ENCODE measurements at regions not wholly inside any gene's neighbourhood (a gene's known extent, or its start where the extent isn't known, plus 50 kb on each side); places are given as distances from the start of the nearest gene placed in this dataset.

DNA sequence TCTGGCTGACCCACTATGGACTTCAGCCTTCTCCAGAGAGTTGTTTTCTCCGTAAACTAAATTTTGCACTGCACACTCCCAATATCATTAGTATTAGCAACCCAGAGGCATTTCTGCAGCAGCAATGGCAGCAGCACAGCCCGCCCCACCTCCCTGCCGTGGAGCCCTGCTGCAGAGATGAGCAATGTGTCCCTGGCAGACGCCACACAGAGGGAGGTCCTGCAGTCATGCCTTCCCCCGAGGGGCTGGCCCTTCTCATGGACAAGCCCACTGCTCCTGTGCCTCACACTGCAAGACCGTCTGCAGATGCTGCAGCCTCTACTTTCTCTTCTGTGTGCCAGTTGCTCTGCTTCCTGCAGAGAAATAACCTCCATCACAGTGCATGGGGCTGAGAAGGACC lies 393.4 kb upstream of the MKI67 start:
- no peak for ATAC-seq
- H3K27ac Mint-ChIP-seq, result no peak overlapping the region
- no peaks in the 10 kb centered on the region for H3K9me3 Mint-ChIP-seq
- H3K36me3 Mint-ChIP-seq, result no peaks in the 10 kb centered on the region
- DNase-seq (ENCODE audit: low spot score in 2 of 2), result no peak

- H3K36me3 Mint-ChIP-seq, result no peaks in the 10 kb centered on the region
- no peaks in the 10 kb centered on the region for H3K9me3 Mint-ChIP-seq
- no peak overlapping the region for H3K27ac Mint-ChIP-seq
- ATAC-seq (no peak), DNase-seq (ENCODE audit: low spot score in 2 of 2) (no peak)
These were observed 394.1 kb upstream of the MKI67 start for GRCh38 chr10:128520211-128520815.

DNA sequence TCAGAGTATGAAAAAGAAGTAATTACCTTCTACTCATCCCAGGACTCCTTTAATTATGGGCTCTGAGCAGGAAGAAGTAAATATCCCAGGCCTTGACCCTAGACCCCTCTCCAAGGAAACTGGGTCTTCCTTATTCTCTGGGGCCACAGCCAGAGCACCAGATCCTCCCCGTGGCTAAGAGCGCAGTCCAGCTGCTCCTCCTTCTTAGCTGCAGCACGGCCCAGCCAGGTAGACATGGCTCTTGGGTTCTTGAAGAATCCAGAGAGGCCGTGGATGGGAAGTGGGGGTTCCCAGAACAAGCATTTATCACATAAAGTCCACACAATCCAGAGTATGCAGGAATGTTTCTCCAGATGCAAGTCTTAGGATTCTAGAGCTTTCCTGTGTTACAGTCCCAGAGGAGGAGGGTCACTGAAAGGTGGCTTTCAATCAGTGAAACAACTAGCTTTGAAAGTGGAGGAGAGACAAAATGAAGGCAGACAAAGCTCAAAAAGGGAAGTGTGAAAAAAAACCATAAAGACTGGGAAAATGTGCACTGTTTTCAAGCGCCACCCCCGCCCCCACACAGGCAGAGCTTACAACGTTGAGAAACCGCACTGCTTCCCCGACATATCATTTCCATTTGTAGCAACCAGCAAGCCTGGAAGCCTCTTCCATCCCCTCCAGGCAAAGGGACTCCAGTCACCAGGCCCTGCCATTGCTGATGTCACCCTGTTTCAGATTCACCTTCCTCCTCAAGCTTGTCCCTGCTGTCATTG lies 396.5 kb upstream of the MKI67 start:
- no peak overlapping the region for H3K27ac Mint-ChIP-seq
- H3K9me3 Mint-ChIP-seq, result no peaks in the 10 kb centered on the region
- no peak for DNase-seq (ENCODE audit: low spot score in 2 of 2)
- no peak for ATAC-seq
- H3K36me3 Mint-ChIP-seq, result no peaks in the 10 kb centered on the region

- no peaks in the 10 kb centered on the region for H3K9me3 Mint-ChIP-seq
- DNase-seq (ENCODE audit: low spot score in 2 of 2) (no peak), ATAC-seq (no peak)
- H3K27ac Mint-ChIP-seq, result no peak overlapping the region
- no peaks in the 10 kb centered on the region for H3K36me3 Mint-ChIP-seq
These were observed 399.2 kb upstream of the MKI67 start for GRCh38 chr10:128525444-128525843.

GRCh38 chr10:128525936-128526335 lies 399.7 kb upstream of the MKI67 start:
- H3K36me3 Mint-ChIP-seq, result no peaks in the 10 kb centered on the region
- ATAC-seq, result no peak
- no peak overlapping the region for H3K27ac Mint-ChIP-seq
- no peaks in the 10 kb centered on the region for H3K9me3 Mint-ChIP-seq
- DNase-seq (ENCODE audit: low spot score in 2 of 2), result no peak

GRCh38 chr10:128526791-128527375 lies 400.7 kb upstream of the MKI67 start:
- no peak overlapping the region for H3K27ac Mint-ChIP-seq
- DNase-seq (ENCODE audit: low spot score in 2 of 2), result no peak
- no peak for ATAC-seq
- no peaks in the 10 kb centered on the region for H3K9me3 Mint-ChIP-seq
- no peaks in the 10 kb centered on the region for H3K36me3 Mint-ChIP-seq

DNA sequence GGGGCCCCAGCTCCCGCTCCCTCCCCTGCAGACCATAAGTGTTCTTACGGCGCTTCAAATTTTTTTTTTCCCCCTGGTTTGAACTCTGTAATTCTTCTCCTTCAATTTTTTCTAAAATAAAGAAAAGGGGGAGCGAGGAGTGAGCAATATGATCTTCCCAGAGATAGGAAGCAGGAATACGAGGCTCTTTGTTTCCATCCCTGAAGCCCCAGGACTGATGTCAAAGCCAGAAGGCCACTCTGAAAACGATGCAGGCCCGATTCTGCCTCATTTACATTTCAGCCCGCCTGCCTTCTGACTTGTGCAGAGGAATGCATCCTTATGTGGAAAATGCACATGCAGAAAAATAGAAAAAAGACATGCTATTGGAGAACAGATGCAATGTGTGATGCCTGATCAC lies 401.5 kb upstream of the MKI67 start:
- no peak for ATAC-seq
- no peaks in the 10 kb centered on the region for H3K9me3 Mint-ChIP-seq
- no peaks in the 10 kb centered on the region for H3K36me3 Mint-ChIP-seq
- H3K27ac Mint-ChIP-seq, result no peak overlapping the region
- DNase-seq (ENCODE audit: low spot score in 2 of 2), result no peak

- no peak overlapping the region for H3K27ac Mint-ChIP-seq
These were observed 401.9 kb upstream of the MKI67 start for GRCh38 chr10:128528167-128528566.

GRCh38 chr10:128528781-128529180 lies 402.6 kb upstream of the MKI67 start:
- no peak overlapping the region for H3K27ac Mint-ChIP-seq
- H3K9me3 Mint-ChIP-seq, result no peaks in the 10 kb centered on the region
- no peak for ATAC-seq
- no peak for DNase-seq (ENCODE audit: low spot score in 2 of 2)
- no peaks in the 10 kb centered on the region for H3K36me3 Mint-ChIP-seq

More at GRCh38 chr10:128528167-128528566, 401.9 kb upstream of the MKI67 start:
- no peaks in the 10 kb centered on the region for H3K36me3 Mint-ChIP-seq
- ATAC-seq (no peak), DNase-seq (ENCODE audit: low spot score in 2 of 2) (no peak)
- H3K9me3 Mint-ChIP-seq, result no peaks in the 10 kb centered on the region

- no peak for ATAC-seq
- Mint-ChIP-seq H3K27ac (no peak overlapping the region), H3K36me3 (no peaks in the 10 kb centered on the region), H3K9me3 (no peaks in the 10 kb centered on the region)
- DNase-seq (ENCODE audit: low spot score in 2 of 2), result no peak
These were observed 403.0 kb upstream of the MKI67 start for GRCh38 chr10:128529225-128529624.

DNA sequence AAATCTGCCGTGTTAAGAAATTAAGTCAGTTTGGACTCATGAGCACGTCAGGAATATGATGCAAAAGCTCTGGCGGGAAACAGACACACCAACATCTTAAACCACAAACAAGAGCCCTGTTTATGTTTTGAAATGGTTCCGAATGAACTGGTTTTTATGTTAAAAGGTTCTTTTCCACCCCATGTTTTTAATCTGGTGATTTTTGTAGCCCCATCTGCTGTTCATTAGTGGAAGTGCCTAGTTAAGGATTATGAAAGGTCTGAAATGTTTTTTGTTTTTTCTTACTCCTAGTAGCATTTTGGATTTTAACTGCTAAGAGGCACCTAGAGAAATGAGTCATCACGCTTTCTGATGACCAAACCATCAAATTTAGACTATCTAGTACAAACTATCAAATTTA lies 404.1 kb upstream of the MKI67 start:
- DNase-seq (ENCODE audit: low spot score in 2 of 2) (no peak), ATAC-seq (no peak)

DNA sequence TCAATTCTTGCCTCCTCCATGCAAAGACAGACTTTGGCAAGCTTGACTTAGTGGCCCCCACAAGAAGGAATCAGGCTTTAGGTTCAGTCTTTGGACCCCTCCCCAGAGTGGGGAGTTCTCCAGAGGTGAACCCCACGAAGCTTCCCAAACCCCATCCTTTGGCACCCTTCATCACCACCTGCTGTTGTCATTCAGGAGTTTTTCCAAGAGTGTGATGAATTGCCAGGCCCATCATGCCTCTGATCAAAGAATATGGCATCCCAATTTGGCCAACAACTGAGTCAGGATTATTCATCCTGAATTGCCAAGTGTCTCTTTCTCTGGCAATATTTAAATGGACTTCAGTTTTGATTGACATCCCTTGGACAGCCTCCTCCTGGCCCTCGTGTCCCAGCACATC lies 404.7 kb upstream of the MKI67 start:
- DNase-seq (ENCODE audit: low spot score in 2 of 2) (no peak), ATAC-seq (no peak)
- Mint-ChIP-seq H3K36me3 (no peaks in the 10 kb centered on the region), H3K27ac (no peak overlapping the region), H3K9me3 (no peaks in the 10 kb centered on the region)

More for the DNA sequence above, 404.1 kb upstream of the MKI67 start:
- Mint-ChIP-seq H3K27ac (no peak overlapping the region), H3K36me3 (no peaks in the 10 kb centered on the region), H3K9me3 (no peaks in the 10 kb centered on the region)

- Mint-ChIP-seq H3K9me3 (no peaks in the 10 kb centered on the region), H3K27ac (no peak overlapping the region), H3K36me3 (peaks cover 0 to 5% of the 10 kb centered on the region in 2 donors)
- no peak for DNase-seq (ENCODE audit: low spot score in 2 of 2)
- no peak for ATAC-seq
These were observed 408.5 kb upstream of the MKI67 start for GRCh38 chr10:128534686-128535085.

DNA sequence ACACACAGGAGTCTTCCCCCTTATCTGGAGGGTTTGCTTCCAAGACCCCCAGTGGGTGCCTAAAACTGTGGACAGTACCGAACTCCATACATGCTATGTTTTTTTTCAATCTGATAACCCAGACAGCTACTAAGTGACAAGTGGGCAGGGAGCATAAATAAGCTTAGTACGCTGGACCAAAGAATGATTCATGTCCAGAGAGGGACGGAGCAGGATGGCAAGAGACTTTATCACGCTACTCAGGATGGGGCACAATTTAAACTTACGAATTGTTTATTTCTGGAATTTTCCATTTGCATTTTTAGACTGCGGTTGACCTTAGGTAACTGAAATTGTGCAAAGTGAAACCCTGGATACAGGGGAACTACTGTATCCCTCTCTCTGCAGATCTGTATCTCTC lies 410.0 kb upstream of the MKI67 start:
- Mint-ChIP-seq H3K27ac (no peak overlapping the region), H3K36me3 (peaks cover 0 to 5% of the 10 kb centered on the region in 2 donors), H3K9me3 (no peaks in the 10 kb centered on the region)
- no peak for DNase-seq (ENCODE audit: low spot score in 2 of 2)
- ATAC-seq, result no peak

- Mint-ChIP-seq H3K9me3 (no peaks in the 10 kb centered on the region), H3K36me3 (peaks cover 0 to 5% of the 10 kb centered on the region in 2 donors), H3K27ac (no peak overlapping the region)
- ATAC-seq (no peak), DNase-seq (ENCODE audit: low spot score in 2 of 2) (no peak)
These were observed 411.7 kb upstream of the MKI67 start for GRCh38 chr10:128537834-128538330.

- DNase-seq (ENCODE audit: low spot score in 2 of 2) (no peak), ATAC-seq (no peak)
- no peaks in the 10 kb centered on the region for H3K9me3 Mint-ChIP-seq
- peaks cover 0 to 5% of the 10 kb centered on the region in 2 donors for H3K36me3 Mint-ChIP-seq
- H3K27ac Mint-ChIP-seq, result no peak overlapping the region
These were observed 412.4 kb upstream of the MKI67 start for GRCh38 chr10:128538671-128539070.

- Mint-ChIP-seq H3K27ac (no peak overlapping the region), H3K9me3 (no peaks in the 10 kb centered on the region), H3K36me3 (peaks cover 0 to 5% of the 10 kb centered on the region in 2 donors)
- ATAC-seq (no peak), DNase-seq (ENCODE audit: low spot score in 2 of 2) (no peak)
These were observed 413.4 kb upstream of the MKI67 start for GRCh38 chr10:128539510-128540127.

All from activated naive CD4-positive, alpha-beta T cell treated with anti-CD3 and anti-CD28 coated beads, Interleukin-2, amount 50 U/mL, for 72 hours (primary cell).